GM18867 (cell line): ENCODE measurements at regions not wholly inside any gene's neighbourhood (a gene's known extent, or its start where the extent isn't known, plus 50 kb on each side); places are given as distances from the start of the nearest gene placed in this dataset.
A peak's percentile ranks its signal among the peaks of the same experiment; 100 is the strongest.

ENCODE experiments used
- ATAC-seq: cut with Tn5 transposase; IDR thresholded peaks from one replicate; pipeline ENCODE4 v1.9.1; 2021; ENCODE audit warnings: mild to moderate bottlenecking, moderate library complexity; ENCODE audit not compliant: unreplicated experiment

DNA sequence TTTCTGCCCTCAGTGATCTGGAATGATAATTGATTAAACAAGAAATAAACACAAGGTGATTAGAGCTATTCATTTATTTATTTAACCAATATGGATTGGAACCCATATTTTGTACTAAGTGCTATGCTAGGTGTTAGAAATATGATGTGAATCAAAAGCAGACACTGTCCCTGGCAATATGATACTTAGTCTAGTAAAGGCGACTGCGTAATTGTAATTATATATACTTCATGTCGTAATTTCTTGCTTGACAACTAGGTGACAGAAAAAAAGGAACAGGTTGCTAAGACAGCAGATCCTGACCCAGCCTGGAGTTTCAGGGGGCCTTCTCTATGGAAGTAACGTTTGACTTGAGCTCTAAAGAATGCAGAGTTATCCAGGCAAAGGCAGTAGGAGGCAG is 236.5 kb upstream of the F9 start:
- ATAC-seq, result no peak

DNA sequence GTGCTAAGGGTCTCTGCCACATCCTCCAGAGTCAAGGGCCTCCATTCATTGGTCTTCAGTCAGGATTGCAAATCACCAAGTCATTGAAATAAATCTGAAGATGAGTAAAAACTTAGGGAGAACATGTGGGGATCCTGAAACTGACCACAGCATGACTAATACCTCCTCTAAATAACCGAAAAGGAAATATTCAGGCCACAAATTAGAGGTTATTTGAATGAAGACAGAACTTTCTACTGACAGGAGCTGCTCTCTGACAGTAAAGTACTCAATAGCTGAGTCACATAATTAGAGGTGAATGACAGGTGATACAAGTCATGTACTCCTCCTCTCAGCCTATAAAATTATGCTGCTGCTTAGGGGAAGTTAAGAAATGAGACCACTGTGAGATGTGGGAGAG is 240.2 kb upstream of the F9 start:
- ATAC-seq, result peak; percentile 75

DNA sequence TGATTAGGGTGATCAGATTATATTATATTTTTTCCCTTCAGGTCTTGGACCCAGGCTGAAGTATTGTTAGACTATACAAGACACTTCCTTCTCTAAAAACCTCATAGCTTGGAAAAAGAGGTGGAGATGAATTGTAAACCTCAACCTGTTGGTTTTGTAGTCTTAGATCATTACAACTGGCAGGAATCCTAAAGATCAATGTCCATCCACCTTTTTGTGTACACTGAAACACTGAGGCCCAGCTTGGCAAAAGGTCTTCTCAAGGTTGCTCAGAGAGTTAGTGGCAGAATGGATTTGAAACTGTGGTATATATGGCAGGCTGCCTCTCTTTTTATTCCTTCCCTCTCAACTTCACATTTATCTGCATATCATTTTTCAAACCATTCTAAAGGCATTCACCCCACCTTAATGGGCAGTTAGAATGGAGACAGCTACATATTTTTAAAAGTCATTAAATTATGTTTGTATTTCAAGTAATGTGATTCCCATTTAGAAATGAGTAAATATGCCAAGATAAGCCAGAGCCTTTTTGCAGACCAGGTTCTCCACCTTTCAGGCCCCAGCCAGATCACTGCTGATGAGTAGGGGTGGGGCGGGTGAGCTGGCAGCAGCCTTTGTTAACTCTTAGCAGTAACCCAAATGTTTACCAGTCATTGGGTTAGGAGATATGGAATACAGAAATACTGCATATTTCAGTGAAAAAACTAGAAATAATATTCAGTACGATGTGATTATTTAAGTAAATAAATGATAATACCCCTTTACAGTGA is 243.2 kb upstream of the F9 start:
- no peak for ATAC-seq

GRCh38 chrX:139286342-139286741 is 244.2 kb upstream of the F9 start:
- ATAC-seq, result no peak

GRCh38 chrX:139267851-139268250 is 262.7 kb upstream of the F9 start:
- no peak for ATAC-seq

- no peak for ATAC-seq
Measured at GRCh38 chrX:139246295-139246694, 284.2 kb upstream of the F9 start.

DNA sequence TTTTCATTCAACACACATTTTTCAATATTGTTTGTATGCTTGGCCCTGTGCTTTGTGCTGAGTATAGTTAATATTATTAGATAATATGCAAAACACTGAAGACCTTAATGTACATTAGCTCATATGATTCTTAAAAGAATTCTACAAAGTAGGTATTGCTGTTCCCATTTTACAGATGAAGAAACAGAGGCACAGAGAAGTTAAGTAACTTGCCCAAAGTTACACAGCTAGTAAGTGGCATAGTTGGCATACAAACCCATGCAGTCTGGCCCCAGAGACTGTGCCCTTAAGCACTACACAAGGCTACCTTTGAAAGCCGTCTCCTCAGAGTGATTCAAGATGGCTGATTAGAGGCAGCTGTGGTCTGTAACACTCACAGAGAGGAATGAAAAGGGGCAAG is 293.4 kb upstream of the F9 start:
- no peak for ATAC-seq

- no peak for ATAC-seq
Measured at GRCh38 chrX:139234898-139235297, 295.6 kb upstream of the F9 start.

DNA sequence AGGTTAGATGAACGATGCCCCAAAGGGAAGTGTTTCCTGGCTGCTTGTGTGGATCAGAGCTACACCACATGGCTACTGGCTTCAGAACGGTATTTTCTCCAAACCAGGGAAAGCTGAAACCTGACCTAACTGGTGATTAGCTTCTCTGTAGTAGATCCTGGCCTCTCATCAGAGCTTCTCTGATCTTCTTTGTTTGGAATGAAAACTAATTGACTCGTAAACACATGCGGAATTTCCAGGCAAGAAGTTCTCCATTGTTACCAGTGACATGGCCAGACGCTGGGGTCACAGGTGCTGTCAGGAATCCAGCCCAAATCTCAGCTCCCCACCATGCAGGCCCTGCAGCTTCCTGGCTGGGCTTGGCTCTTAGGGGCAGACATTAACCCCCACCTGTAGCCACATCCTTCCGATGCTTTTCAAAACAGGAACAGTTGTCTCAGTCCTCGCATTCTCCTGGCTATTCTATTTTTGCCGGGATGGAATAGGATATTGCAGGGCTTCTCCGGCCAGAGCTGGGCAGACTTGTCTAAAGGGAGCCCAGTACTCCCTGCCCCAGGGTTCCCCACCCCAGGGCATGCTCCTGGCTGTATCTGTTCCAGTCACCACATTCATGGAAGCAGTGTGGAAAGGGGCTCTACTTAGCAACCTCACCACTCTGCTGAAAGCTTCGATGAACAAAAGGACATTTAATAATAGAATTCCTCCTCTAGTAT is 305.4 kb upstream of the F9 start:
- no peak for ATAC-seq

GRCh38 chrX:139222511-139223200 is 307.9 kb upstream of the F9 start:
- ATAC-seq, result no peak

- no peak for ATAC-seq
Measured at GRCh38 chrX:139213241-139213709, 317.3 kb upstream of the F9 start.

GRCh38 chrX:139211568-139212182 is 318.9 kb upstream of the F9 start:
- ATAC-seq, result no peak

DNA sequence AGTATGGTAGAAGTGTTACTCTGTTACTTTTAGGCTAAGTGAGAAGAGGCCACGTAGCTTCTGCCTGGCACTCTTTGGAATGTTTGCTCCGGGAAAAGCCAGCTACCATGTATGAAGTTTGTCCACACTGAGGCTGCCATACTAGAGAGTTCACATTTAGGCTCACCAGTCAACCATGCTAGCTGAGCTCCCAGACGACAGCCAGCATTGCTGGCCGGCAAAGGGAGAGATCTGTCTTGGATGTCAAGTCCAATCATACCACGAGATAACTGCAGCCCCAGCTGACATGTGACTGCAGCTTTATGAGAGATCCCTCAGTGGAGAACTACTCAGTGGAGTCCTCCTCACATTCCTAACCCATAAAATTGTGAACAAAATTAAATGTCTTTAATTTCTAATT is 321.2 kb upstream of the F9 start:
- no peak for ATAC-seq

- no peak for ATAC-seq
Measured at GRCh38 chrX:139207655-139208054, 322.9 kb upstream of the F9 start.

DNA sequence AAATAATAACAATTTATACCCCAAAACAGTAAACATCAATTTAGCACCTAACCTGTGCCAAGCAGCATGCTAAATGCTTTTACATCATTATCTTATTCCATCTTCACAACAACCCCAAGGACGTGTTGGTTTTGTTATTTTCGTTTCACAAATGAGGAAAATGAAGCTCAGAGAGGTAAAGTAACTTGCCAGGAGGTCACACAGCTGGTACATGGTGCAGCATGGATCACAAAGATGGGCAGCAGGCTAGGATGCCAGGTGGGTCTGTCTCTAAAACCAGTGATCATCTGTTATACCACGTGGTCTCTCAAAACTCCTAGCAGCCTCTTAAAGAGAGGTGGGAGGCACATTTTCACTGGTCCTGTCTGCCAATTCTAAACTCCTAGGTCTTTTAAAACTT is 323.6 kb upstream of the F9 start:
- ATAC-seq, result no peak

DNA sequence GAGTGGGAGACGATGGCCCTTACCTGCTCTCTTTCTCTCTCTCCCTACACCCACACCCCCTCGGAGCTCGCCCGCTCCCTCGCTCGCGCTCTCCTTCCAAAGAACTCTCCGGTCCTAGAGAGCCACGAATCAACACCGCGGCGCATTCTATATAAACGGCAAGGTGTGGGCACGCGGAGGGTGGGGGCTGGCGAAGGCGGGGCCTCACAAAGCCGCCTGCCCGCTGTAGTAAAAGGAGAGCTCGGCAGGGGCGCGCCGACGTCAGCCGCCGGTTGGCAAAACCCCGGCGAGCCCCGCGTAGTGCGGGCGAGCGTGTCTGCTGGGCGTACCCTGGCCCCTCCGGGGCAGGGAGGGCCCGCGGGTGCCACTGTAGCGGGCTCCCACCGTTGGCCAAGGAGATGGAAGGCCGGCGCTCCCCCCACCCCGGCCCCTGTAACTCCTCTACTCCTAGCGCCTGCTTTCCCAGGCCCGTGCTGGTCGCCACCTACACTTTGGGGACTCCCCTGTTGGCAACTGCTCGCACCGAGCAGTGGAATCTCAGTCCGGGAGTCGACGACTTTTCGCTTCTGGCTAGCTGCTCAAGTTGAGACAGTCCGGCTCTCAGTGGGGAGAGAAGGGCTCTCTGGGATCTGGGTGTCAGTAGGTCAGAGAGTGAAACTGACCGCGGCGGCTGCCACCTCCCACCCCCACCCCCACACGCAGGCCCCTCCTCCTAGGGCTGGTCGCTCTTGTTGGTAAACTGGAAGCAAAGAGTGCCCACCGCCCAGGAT is 325.5 kb upstream of the F9 start:
- no peak for ATAC-seq

DNA sequence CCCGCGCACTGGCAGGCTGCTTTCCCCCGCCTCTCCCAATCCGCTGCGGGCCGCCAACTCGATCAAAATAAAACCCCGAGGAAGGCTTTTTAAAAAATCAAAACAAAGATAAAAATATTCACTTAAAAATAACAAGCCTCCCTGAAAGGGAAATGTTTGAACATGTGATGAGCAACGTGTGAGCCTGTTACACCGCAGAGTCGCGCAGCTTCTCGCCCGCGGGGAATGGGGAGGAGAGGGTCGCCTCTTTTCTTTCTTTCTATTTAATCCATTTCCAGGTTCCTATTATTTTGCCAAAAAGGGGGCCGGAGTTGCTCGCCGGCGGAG is 326.0 kb upstream of the F9 start:
- no peak for ATAC-seq

DNA sequence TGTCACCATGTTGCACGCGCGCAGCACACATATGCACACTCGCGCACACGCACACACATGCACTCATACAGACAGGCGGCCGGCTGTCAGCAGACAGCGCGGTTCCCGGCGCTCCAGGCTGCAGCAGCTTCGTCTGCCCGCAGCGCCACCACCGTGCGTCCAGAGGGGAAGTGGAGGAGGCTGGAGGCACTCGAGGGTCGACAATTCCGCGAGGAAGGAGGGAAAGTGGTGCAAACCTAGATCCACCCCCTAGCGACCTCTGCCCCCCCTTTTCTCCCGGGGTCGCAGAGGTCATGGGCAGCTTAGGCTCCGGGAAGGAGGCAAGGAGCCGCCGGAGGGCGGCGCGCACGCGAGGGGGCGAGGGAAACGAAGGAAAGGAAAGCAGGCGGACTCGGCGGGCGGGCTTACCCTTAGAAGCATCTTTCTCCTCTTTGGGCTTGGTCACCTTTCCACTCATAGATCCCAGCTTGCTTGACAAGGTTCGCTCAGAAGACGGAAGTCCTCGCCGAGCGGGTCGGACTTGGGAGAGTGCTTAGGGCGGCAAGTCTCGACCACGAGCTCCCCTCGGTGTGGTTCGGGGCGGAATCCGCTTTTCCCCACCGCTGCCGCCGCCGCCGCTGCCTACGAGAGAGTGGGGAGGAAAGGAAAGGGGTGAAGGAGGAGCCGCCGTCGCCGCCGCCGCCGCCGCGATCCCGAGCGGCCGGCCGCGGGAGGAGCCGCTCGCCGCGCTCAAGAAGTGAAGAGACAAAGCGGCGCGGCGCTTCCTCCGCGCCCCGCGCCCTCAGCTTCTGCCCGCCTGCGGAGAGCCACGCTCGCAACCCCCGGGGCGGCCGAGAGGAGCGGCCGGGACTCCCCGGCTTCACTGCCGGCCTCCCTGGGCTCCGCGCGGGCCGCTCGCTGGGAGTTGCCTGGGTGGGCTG is 326.6 kb upstream of the F9 start:
- no peak for ATAC-seq

DNA sequence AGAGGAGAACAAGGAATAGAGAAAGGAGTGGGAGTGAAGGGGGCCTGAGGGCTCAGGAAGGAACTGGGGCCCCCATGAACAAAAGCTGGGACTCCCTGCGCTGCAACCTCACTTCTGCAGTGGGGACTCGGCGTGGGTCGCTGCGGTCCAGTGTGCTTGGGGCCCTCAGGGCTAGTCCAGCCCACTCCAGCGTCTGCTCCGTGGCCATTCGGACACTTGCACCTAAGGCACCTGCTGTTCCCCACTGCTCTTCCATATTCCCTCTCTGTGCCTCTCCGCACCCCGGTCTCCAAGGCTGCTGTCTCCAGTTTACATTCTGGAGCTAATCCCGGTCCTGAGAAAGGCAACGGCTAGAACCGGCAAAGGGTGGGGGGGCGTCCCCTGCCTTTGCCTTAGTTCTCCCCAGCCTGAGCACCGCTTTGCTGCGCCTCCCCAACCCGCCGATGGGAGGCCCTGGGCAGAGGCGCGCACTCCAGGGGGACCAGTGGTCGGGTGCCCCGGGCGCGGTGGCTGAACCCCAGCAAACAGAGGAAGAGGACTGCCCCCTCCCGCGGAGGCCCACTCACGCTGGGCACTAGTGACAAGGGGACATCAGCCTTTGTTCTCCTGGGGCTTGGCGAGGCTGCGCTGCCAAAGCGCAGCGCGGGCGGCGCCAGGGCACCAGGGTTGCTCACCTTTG is 327.7 kb upstream of the F9 start:
- no peak for ATAC-seq
